HG02852 (cell line): ENCODE measurements at regions not wholly inside any gene's neighbourhood (a gene's known extent, or its start where the extent isn't known, plus 50 kb on each side); places are given as distances from the start of the nearest gene placed in this dataset.

Experiments used
- ATAC-seq: cut with Tn5 transposase; IDR thresholded peaks from one replicate; pipeline ENCODE4 v1.9.1; 2021; ENCODE audit warnings: mild to moderate bottlenecking, moderate library complexity; ENCODE audit not compliant: unreplicated experiment

DNA sequence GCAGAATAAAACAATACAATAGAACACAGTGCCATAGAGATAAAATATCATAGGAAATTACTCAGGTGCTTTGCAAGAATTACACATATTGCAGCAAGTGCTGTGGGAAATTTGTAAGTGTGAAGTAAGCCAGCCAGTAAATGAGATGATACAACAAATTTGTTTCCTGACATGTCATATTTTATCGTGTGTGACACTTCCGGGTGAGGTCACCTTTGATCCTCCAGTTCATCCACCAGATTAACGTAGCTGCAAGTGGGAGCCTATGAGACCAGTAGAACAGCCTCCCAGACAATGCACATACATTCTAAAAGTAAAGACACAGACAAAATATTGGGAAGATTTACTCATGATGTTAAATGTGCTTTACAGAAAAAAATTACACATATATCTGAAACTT lies 72.2 kb downstream of the PRDM9 start:
- ATAC-seq, result no peak

GRCh38 chr5:23583081-23583480 lies 75.7 kb downstream of the PRDM9 start:
- no peak for ATAC-seq

DNA sequence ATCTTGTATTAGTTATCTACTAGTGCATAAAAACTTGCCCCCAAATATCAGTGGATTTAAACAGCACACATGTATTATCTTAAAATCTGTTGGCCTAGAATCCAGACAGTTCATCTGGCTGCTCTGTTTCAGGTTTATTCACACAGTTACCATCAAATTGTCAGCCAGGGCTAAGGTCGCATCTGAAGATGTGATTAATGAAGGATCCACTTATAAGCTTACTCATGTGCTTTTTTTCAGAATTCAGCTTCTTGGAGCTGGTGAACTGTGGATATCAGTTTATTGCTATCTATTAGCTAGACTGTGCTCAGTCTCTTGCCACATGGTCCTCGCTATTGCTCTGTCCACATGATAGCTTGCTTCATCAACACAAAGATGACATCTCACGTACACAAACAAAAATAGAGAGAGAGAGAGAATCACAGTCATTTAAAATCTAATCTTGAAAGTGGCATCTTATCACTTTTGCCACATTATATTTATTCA lies 81.5 kb downstream of the PRDM9 start:
- ATAC-seq, result no peak

DNA sequence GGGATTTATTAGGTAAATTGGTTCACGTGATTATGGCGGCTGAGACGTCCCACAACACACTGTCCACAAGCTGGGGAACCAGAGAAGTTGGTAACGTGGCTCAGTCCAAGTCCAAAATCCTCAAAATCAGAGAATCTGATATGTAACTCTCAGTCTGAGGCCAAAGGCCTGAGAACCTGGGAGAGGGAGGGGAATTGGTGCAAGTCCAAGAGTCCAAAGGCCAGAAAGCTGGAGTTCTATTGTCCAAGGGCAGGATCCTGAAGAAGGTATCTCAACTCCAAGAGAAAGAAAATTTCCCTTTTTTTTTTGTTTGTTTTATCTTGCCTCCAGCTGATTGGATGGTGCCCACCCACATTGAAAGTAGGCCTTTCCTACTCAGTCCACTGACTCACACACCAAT lies 83.8 kb downstream of the PRDM9 start:
- ATAC-seq, result no peak

DNA sequence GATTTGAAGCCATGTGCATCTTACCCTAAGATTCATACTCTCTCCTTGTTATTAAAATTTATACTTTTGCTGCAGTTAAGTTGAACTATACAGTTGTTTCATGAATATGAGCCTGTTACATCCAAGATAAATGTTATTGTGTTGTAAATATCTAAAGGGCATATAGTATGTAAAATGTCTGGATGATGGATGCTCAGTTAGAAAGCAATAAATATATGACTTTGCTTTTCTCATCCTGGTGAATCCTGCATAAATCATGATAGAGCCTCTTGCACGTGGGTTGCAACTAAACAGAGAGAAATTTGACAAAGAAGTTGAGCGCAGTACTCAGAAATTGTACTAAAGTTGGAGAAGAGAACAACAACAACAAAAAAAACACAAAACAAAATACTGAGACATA lies 99.5 kb downstream of the PRDM9 start:
- no peak for ATAC-seq

GRCh38 chr5:23612701-23613100 lies 105.3 kb downstream of the PRDM9 start:
- no peak for ATAC-seq

GRCh38 chr5:23613566-23613965 lies 106.2 kb downstream of the PRDM9 start:
- no peak for ATAC-seq

DNA sequence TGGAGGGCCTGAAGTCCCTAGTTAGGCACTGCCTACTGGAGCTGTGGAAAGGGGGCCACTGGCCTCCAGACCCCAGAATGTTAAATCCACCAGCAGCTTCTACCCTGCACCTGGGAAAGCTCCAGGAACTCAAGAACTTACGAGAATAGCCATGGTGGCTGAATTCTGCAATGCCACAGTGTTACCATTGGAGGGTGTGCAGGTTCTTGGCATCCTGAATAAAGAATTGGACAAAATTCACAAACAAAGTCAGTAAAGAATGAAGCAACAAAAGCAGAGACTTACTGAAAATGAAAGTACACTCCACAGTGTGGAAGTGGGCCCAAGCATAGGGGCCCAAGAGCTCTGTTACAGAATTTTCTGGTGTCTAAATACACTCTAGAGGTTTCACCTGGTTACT lies 107.0 kb downstream of the PRDM9 start:
- no peak for ATAC-seq

- no peak for ATAC-seq
These were observed 119.6 kb downstream of the PRDM9 start for GRCh38 chr5:23626961-23627360.

- no peak for ATAC-seq
These were observed 120.6 kb downstream of the PRDM9 start for GRCh38 chr5:23627976-23628375.

DNA sequence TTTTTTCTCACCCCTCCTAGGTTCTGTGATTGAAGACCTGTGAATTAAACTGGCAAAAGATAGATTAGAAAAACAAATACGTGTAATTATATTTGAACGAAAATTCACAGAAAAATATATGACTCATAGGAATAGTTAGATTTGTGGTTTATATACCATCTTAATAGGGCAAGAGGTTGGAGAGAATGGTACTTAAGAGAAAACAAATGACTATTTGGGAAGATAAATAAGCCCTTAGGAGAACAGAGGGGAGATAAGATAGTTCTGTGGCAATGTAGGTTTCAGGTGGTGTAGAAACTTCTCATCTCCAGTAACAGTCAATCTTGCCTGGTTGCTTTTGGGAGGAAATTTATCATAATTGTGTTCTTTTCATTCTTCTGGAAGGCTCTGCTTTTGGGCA lies 122.0 kb downstream of the PRDM9 start:
- no peak for ATAC-seq

GRCh38 chr5:23631302-23632045 lies 124.1 kb downstream of the PRDM9 start:
- no peak for ATAC-seq

- no peak for ATAC-seq
These were observed 128.5 kb downstream of the PRDM9 start for GRCh38 chr5:23635938-23636337.

DNA sequence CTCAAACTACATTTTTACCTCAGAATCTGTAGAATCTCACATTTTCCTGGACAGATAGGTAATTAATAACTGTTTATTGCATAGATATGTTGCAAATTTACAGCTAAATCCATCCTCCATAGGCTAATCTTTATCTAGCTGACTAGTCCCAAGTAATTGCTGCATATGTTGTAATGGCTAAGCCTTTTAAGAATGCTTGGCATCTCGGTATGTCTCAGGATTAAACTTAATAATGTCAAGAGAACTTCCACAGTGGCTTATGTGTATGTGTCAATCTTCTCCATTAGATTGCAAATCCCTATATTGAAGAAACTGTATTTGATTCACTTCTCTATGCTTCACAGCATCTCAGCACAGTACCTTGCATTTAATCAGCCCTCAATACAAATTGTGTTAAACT lies 131.9 kb downstream of the PRDM9 start:
- ATAC-seq, result no peak

DNA sequence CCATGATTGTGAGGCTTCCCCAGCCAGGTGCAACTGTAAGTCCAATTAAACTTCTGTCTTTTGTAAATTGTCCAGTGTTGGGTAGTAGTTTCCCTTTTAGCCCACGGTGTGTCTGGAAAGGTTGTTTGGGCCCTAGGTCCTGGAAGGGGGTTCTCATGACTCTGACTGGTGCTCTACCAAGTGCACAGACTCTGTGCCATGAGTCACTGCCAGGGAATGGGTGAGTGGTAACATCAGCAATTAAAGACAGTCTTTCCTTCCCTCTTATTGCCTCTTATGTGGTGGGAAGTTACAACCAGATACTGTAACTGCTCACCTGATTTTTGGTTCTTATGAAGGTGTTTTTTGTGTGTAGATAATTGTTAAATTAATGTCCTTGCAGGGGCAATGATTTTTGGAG lies 141.2 kb downstream of the PRDM9 start:
- no peak for ATAC-seq

DNA sequence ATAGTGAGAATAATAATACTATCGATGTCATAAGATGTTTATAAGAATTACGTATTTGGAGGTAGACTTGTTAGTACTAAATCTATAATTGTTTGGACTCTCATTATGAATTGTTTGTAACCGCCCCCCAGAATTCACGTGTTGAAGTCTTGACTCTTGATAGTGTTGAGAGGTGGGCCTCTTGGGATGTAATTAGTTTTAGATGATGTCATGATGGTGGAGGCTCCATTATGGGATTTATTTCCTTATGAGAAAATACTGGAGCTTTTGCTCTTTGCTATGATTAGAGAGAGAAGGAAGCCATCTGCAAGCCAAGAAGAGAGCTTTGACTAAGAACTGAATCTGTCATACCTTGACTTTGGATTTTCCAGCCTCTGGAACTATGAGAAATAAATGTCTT lies 142.2 kb downstream of the PRDM9 start:
- ATAC-seq, result no peak

DNA sequence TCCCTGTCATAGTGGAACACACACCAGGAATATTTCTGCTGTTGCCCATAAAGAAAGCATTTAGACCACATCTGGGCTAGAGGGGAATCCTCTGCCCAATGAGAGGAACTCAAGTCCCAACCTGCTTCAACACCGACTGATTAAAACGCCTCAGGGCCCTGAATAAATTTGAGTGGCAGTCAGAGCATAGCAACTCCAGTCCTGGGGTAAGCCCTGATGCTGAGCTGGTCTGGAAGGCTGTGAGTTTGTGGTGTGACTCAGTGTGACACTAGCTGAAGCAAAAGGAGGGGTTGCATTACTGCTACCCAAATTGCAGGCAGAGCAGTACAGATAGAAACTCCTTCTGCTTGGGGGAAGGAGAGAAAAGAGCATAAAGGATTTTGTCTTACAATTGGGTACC lies 148.3 kb downstream of the PRDM9 start:
- no peak for ATAC-seq

DNA sequence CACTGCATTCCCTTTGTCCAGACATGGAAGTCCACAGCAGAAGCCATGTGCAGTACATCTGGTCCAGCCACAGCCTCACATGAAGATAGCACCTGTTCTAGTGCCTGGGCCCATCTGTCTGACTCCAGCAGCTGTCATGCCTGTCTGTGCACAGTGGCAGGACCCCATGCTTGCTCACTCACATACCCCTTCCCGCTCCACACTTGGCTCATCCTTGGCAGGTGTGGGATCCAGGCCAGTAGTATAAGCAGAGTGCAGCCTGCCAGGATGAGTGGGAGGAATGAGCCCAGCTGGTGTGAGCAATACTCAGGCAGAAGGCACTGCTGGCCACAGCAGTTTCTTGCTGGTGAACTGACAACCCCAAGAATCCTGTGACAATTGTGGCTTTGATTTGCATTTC lies 168.0 kb downstream of the PRDM9 start:
- no peak for ATAC-seq

- no peak for ATAC-seq
These were observed 170.6 kb downstream of the PRDM9 start for GRCh38 chr5:23677996-23678395.

GRCh38 chr5:23684103-23684502 lies 176.7 kb downstream of the PRDM9 start:
- no peak for ATAC-seq

DNA sequence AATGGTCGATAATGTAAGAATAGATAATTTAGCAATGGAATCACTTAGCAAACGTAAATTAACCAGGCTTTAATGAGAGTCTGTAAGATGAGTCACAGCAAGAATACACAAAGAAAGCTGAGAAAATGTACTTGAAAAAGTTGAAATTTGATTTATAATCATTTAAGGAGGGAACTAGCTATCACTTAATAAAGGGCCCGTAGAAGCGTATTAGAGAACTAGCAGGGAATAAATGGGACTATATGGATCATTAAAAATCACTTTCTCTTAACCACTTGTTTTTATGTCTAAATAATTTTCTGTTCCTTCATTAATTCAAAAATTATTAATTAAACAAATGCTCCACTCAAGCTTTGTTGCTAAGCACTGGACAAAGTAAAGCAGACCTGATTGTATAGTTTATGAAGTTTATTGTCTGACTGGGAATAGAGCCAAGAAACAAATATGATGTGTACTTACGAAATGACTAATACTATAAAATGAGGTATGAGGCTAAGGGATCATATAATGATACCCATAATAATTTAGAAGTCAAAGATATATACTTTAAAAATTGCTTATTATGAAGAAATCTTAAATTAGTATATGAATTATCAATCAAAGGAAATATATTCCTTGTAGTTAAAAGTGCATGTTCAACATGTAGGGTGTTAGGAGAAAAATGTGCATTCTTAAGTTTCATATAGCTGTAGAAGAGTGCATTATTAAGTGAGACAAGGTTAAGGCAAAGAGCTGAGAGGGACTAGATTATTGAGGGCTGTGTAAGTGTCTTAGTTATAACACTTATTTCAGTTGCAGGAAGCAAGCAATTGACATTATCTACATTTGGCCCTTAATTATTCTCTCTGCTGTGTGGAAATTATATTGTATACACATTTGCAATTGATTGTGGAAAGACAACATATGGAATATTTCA lies 196.8 kb downstream of the PRDM9 start:
- no peak for ATAC-seq

DNA sequence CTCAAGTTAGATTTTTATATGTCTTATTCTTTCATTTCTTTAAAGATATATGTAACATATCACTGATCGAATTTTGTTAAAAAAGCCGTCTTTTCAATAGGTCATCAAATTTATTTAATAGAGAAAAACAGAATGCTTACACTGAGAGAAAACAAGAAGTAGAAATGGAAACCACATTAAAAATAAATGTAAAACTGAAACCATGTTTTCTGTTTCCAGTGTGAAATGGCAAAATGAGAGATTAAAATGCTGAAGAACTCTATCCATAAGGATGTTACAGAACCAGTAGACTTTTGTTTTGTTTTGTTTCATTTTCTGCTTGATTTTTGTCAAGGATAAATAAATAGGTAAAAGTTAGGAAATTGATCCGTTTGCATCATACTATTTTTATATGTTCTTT lies 210.1 kb downstream of the PRDM9 start:
- peak; percentile 47 for ATAC-seq
